Panc1 (cell line): ENCODE measurements at regions not wholly inside any gene's neighbourhood (a gene's known extent, or its start where the extent isn't known, plus 50 kb on each side); places are given as distances from the start of the nearest gene placed in this dataset.
"Not testable (repeated sequence)": the region's sequence is repeated elsewhere in the genome, so short reads cannot be mapped to it uniquely, and the experiment has no call there.

ENCODE experiments used
- ATAC-seq: fragments of 200-7000 bp; cut with Tn5 transposase; 2 replicates; pipeline ENCODE4 v1.9.1; 2020; ENCODE audit warnings: mild to moderate bottlenecking, moderate library complexity
- BruUV-seq: library from RNA; stranded (reverse); fragments of 400-500 nt; replicated peaks from 2 replicates; lab custom pipeline; 2021; lab: Mats Ljungman, UMichigan
- CTCF ChIA-PET: fragments of 300-600 bp; sonication (Branson Sonifier 250); formaldehyde crosslinking; loops from one replicate; lab custom pipeline; 2022; ENCODE audit warnings: antibody characterized with exemption; lab: Charles Lee
- POLR2A ChIA-PET: fragments of 300-600 bp; sonication (Branson Sonifier 250); formaldehyde crosslinking; loops from one replicate; lab custom pipeline; 2022; ENCODE audit warnings: antibody characterized with exemption; lab: Charles Lee
- DNase-seq: peaks from one replicate; pipeline ENCODE4 v3.0.0-alpha.2; 2010; ENCODE audit warnings: low read depth, low spot score
- H3K27ac ChIP-seq: 2 replicates; pipeline ENCODE4 v1.5.1; 2011; ENCODE audit warnings: mild to moderate bottlenecking, low read length, inconsistent platforms
- H3K27me3 ChIP-seq: fragments of 200-500 bp; sonication (Bioruptor generic); 2 replicates; pipeline ENCODE4 v1.6.0; 2014; ENCODE audit warnings: low read length, inconsistent platforms; ENCODE audit not compliant: control insufficient read depth, insufficient read depth
- H3K36me3 ChIP-seq: fragments of 200-500 bp; sonication (Bioruptor generic); 2 replicates; pipeline ENCODE4 v1.5.1; 2014; ENCODE audit warnings: inconsistent platforms, mild to moderate bottlenecking, low read length, moderate library complexity; ENCODE audit not compliant: control insufficient read depth, insufficient read depth
- H3K4me1 ChIP-seq: 2 replicates; pipeline ENCODE4 v1.5.1; 2011; ENCODE audit warnings: inconsistent platforms, mild to moderate bottlenecking, low read length, moderate library complexity; ENCODE audit not compliant: control insufficient read depth, insufficient read depth
- H3K4me3 ChIP-seq, 2 experiments: 2 replicates each; pipeline ENCODE4 v1.5.1; 2011 to 2012; ENCODE audit warnings: low read depth in 2 of 2, low read length in 2 of 2, mild to moderate bottlenecking in 2 of 2, inconsistent platforms in 1 of 2, moderate library complexity in 1 of 2
- H3K9me3 ChIP-seq: fragments of 200-500 bp; sonication (Bioruptor generic); 2 replicates; pipeline ENCODE4 v1.5.1; 2014; ENCODE audit warnings: low read depth, mild to moderate bottlenecking, inconsistent platforms, low read length, moderate library complexity; ENCODE audit not compliant: control insufficient read depth, insufficient read depth
- POLR2AphosphoS5 ChIP-seq: IDR thresholded peaks from 2 replicates; pipeline ENCODE4 v1.6.1; 2012; ENCODE audit warnings: mild to moderate bottlenecking, low read depth, low read length, moderate library complexity
- SIN3A ChIP-seq: IDR thresholded peaks from 2 replicates; pipeline ENCODE4 v1.6.1; 2012; ENCODE audit warnings: low read depth, mild to moderate bottlenecking, low read length, moderate library complexity, borderline replicate concordance; ENCODE audit not compliant: insufficient read depth
- TCF7L2 ChIP-seq: IDR thresholded peaks from 2 replicates; pipeline ENCODE4 v1.6.1; 2011; ENCODE audit warnings: mild to moderate bottlenecking, low read depth, low read length, inconsistent platforms
- in situ Hi-C: cut with HindIII; loops from 2 replicates; pipeline ENCODE4 v1.10.0; 2016; ENCODE audit warnings: low sequenced_read_pairs, low pct_unique_long_range_greater_than_20kb
- intact Hi-C: fragments of 100-400 bp; cut with micrococcal nuclease; formaldehyde crosslinking; loops from one replicate; pipeline ENCODE4 v1.10.0; 2022; ENCODE audit not compliant: unreplicated experiment
- TF ChIP-seq, protein P1 (sequence below), 2 experiments: IDR thresholded peaks; 2 replicates each; pipeline ENCODE4 v1.6.1; 2011 to 2012; ENCODE audit warnings: low read depth in 2 of 2, control low read depth in 1 of 2, low read length in 1 of 2, mild to moderate bottlenecking in 1 of 2, moderate library complexity in 1 of 2; ENCODE audit not compliant: insufficient read depth in 1 of 2
- TF ChIP-seq, protein P2 (sequence below): fragments of 450-650 bp; IDR thresholded peaks from 2 replicates; pipeline ENCODE4 v1.5.1; 2017; ENCODE audit warnings: mild to moderate bottlenecking

DNA sequence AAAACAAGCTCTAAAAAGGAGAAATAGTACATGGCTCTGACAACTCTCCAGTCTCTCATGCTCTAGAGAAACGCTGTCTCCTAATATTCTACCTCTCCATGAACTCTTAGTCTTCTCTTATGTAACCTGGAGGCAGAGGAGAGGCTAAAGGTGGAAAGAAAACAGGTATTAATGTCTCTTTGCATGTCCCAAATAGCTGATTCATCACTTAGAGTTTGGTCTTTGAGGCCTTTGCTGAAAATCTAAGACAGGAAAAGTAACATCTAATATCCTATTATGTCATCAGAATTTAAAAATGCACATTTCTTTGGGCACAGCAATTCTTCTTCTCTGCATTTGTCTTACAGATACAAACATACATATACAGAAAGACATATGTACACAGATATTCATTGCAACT lies 127.2 kb downstream of the DHRS2 start:
- Histone ChIP-seq H3K36me3 (no peaks in the 10 kb centered on the region), H3K9me3 (no peaks in the 10 kb centered on the region), H3K27me3 (no peaks in the 10 kb centered on the region), H3K27ac (no peak overlapping the region), H3K4me1 (no peaks in the 10 kb centered on the region), H3K4me3 (no peak overlapping the region)
- CTCF ChIA-PET: no interaction called here
- intact Hi-C loops (no loop called here), in situ Hi-C loops (no loop called here)
- no peak for TF ChIP-seq TCF7L2
- no peak for TF ChIP-seq SIN3A
- TF ChIP-seq, protein P1, sequence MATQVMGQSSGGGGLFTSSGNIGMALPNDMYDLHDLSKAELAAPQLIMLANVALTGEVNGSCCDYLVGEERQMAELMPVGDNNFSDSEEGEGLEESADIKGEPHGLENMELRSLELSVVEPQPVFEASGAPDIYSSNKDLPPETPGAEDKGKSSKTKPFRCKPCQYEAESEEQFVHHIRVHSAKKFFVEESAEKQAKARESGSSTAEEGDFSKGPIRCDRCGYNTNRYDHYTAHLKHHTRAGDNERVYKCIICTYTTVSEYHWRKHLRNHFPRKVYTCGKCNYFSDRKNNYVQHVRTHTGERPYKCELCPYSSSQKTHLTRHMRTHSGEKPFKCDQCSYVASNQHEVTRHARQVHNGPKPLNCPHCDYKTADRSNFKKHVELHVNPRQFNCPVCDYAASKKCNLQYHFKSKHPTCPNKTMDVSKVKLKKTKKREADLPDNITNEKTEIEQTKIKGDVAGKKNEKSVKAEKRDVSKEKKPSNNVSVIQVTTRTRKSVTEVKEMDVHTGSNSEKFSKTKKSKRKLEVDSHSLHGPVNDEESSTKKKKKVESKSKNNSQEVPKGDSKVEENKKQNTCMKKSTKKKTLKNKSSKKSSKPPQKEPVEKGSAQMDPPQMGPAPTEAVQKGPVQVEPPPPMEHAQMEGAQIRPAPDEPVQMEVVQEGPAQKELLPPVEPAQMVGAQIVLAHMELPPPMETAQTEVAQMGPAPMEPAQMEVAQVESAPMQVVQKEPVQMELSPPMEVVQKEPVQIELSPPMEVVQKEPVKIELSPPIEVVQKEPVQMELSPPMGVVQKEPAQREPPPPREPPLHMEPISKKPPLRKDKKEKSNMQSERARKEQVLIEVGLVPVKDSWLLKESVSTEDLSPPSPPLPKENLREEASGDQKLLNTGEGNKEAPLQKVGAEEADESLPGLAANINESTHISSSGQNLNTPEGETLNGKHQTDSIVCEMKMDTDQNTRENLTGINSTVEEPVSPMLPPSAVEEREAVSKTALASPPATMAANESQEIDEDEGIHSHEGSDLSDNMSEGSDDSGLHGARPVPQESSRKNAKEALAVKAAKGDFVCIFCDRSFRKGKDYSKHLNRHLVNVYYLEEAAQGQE (IDR thresholded peaks at IDR 0.05; ENCODE audit: insufficient read depth in 1 of 2, low read depth in 2 of 2, low read length in 1 of 2): no peak
- TF ChIP-seq, protein P2, sequence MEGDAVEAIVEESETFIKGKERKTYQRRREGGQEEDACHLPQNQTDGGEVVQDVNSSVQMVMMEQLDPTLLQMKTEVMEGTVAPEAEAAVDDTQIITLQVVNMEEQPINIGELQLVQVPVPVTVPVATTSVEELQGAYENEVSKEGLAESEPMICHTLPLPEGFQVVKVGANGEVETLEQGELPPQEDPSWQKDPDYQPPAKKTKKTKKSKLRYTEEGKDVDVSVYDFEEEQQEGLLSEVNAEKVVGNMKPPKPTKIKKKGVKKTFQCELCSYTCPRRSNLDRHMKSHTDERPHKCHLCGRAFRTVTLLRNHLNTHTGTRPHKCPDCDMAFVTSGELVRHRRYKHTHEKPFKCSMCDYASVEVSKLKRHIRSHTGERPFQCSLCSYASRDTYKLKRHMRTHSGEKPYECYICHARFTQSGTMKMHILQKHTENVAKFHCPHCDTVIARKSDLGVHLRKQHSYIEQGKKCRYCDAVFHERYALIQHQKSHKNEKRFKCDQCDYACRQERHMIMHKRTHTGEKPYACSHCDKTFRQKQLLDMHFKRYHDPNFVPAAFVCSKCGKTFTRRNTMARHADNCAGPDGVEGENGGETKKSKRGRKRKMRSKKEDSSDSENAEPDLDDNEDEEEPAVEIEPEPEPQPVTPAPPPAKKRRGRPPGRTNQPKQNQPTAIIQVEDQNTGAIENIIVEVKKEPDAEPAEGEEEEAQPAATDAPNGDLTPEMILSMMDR: no peak
- no peak for TF ChIP-seq POLR2AphosphoS5
- POLR2A ChIA-PET: no interaction called here
- DNase-seq (no peak), ATAC-seq (no peak)
- no TSS peak for BruUV-seq

DNA sequence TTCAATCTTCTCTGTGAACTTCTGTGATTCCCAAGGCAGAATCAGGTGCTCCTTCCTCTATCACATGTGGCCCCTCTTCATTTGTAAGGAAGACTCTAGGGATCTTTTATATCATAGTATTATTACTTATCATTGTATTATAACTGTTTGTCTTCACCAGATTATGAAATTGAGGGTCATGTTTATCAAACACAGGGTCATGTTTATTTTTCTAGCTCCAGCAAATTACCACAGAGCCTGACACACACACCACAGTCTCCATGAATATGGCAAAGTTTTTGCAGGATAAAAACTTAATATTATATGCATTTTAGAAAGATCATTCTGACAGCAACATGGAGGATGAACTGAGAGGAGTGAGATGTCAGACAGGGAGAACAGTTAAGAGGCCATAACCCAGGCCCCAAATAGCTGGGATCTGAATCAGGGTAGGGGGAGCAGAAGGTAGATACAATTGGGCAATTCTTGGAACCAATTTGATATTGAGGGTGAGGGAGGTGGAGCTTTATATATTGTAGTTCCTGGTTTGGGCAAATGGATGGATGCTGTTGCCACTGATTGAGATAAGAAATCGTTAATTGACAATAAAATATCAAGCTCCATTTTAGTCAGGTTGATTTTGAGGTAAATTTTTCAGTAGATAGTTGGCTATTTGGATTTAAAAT lies 130.7 kb downstream of the DHRS2 start:
- Histone ChIP-seq H3K9me3 (no peaks in the 10 kb centered on the region), H3K4me1 (no peaks in the 10 kb centered on the region), H3K4me3 (no peak overlapping the region), H3K27me3 (no peaks in the 10 kb centered on the region), H3K27ac (no peak overlapping the region), H3K36me3 (no peaks in the 10 kb centered on the region)
- POLR2A ChIA-PET: no interaction called here
- CTCF ChIA-PET: no interaction called here
- intact Hi-C loops: no loop called here
- ATAC-seq (no peak), DNase-seq (no peak)
- no TSS peak for BruUV-seq
- TF ChIP-seq TCF7L2: no peak
- TF ChIP-seq, protein P1 (IDR thresholded peaks at IDR 0.05; ENCODE audit: insufficient read depth in 1 of 2, low read depth in 2 of 2, low read length in 1 of 2): no peak
- TF ChIP-seq, protein P2: no peak
- no peak for TF ChIP-seq POLR2AphosphoS5
- no peak for TF ChIP-seq SIN3A
- in situ Hi-C loops: no loop called here

DNA sequence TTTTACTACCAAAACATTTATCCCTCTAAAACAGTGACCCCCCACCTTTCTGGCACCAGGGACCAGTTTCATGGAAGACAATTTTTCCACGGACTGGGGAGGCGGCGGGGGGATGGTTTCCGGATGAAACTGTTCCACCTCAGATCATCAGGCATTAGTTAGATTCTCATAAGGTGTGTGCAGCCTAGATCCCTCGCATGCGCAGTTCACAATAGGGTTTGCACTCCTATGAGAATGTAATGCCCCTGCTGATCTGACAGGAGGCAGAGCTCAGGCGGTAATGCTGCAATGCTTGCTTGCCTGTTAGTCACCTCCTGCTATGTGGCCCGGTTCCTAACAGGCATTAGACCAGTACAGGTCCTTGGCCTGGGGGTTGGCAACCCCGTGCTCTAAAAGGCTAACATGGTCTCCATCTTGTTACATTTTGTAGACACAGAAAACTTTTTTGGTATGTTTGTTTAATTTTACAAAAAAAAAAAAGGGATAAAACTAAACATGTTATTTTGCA lies 133.1 kb downstream of the DHRS2 start:
- H3K27me3 ChIP-seq, H3K4me1 ChIP-seq, H3K9me3 ChIP-seq, H3K27ac ChIP-seq, DNase-seq, CTCF ChIA-PET, BruUV-seq, POLR2A ChIA-PET, H3K36me3 ChIP-seq, H3K4me3 ChIP-seq, in situ Hi-C loops, intact Hi-C loops: not testable (repeated sequence)
- peak; percentile 80 for ATAC-seq
